NT2/D1 (cell line): ENCODE measurements at regions not wholly inside any gene's neighbourhood (a gene's known extent, or its start where the extent isn't known, plus 50 kb on each side); places are given as distances from the start of the nearest gene placed in this dataset.

Experiments used
- SUZ12 ChIP-seq: IDR thresholded peaks from 2 replicates; pipeline ENCODE4 v1.6.1; 2011; ENCODE audit not compliant: insufficient read length, insufficient read depth; ENCODE audit errors: extremely low read depth
- YY1 ChIP-seq: IDR thresholded peaks from 2 replicates; pipeline ENCODE4 v1.6.1; 2011; ENCODE audit not compliant: insufficient read length, insufficient read depth
- ZNF274 ChIP-seq: IDR thresholded peaks from 2 replicates; pipeline ENCODE4 v1.6.1; 2011; ENCODE audit warnings: mild to moderate bottlenecking, low read depth, low read length

DNA sequence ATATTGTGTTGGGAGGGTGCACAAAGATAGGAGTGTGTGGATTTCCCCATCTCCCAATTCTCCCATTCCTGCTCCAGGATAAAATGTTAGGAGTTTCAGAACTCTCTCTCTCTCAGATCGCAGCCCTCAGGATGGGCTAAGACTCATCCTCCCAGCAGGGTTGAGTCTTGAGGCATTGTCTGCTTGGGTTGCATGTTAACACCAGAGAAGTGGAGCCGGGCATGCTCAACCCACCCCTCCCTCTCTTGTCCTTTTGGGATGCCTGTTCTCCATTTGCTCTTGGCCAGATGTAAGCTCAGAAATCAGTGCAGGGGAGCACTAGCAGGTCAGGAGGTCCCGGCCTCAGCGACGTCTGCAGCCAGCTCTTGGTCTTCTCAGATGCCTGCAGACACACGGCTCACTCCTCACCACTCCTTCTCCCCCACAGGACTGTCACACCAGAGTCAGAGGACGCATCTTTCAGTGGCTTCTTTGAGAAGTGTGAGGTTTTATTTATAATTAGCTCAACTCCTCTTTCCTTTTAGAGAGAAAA, 1456.5 kb downstream of the TBC1D22A start:
- TF ChIP-seq SUZ12 (no peak), ZNF274 (no peak), YY1 (no peak)
